Omental fat pad (tissue), 3 donors: ENCODE measurements at regions not wholly inside any gene's neighbourhood (a gene's known extent, or its start where the extent isn't known, plus 50 kb on each side); places are given as distances from the start of the nearest gene placed in this dataset.

Experiments
- ATAC-seq: fragments of 150-250 bp; one replicate; pipeline ENCODE4 v1.9.1; 2016; ENCODE audit warnings: mild to moderate bottlenecking, moderate library complexity; ENCODE audit not compliant: low FRiP score
- DNase-seq: peaks from one replicate; pipeline ENCODE4 v3.0.0-alpha.2; 2019; ENCODE audit warnings: low spot score
- TF ChIP-seq, protein P1 (sequence below), 3 donors: fragments of 450-650 bp; IDR thresholded peaks; one replicate each; pipeline ENCODE4 v1.5.1; 2016 to 2017; ENCODE audit warnings: antibody characterized with exemption in 3 of 3, mild to moderate bottlenecking in 3 of 3, moderate library complexity in 2 of 3

DNA sequence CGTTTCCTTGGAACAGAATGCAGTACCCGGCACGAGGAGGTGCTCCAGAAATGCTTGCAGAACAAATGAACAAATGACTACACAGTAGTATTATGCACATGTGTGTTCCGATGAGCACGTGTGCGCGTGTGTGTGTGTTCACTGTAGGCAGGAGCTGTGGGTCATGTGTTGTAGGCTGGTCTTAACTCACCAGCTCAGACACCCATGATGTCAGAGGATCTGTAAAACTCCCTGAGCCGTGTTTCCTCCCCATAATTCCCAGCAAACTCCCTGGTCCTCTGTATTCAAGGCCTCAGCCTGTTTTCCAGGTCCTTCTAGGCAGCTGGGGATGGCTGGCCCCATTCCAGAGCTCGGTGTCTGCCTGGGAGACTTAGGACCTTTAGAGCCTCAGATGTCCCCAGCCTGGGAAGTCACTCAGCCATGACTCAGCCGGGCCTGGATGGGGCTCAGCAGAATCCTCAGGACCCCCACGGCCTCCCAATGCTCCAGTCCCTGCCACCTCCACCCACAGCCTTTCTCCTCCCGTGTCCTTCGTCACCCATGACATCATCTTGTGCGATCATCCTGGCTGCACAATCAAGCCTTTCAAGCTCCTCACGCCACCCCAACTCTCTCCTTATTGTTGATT lies 475.0 kb upstream of the SULF2 start:
- ATAC-seq (no peak), DNase-seq (no peak)
- TF ChIP-seq, protein P1, sequence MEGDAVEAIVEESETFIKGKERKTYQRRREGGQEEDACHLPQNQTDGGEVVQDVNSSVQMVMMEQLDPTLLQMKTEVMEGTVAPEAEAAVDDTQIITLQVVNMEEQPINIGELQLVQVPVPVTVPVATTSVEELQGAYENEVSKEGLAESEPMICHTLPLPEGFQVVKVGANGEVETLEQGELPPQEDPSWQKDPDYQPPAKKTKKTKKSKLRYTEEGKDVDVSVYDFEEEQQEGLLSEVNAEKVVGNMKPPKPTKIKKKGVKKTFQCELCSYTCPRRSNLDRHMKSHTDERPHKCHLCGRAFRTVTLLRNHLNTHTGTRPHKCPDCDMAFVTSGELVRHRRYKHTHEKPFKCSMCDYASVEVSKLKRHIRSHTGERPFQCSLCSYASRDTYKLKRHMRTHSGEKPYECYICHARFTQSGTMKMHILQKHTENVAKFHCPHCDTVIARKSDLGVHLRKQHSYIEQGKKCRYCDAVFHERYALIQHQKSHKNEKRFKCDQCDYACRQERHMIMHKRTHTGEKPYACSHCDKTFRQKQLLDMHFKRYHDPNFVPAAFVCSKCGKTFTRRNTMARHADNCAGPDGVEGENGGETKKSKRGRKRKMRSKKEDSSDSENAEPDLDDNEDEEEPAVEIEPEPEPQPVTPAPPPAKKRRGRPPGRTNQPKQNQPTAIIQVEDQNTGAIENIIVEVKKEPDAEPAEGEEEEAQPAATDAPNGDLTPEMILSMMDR (IDR thresholded peaks at IDR 0.05), result no peak

DNA sequence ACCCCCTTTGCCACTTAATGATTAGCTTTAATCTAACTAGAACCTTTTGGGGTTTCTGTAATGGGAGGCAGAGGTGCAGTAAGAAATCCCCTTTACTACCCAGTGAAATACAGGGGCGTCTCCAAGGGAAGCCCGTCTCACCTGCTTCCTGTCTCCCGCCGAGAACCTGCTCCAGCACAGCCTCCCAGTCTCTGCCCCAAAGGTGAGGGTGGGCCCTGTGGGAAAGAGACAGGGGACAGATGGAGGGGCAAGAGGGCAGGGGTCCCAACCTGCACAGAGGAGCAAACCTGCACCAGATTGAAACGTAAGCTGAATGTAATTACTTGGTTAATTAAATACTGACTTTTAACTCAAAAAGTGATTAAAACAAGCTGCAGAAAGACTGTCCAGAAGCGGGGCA lies 474.2 kb upstream of the SULF2 start:
- DNase-seq (no peak), ATAC-seq (no peak)
- TF ChIP-seq, protein P1 (IDR thresholded peaks at IDR 0.05), result no peak

GRCh38 chr20:48257833-48258232 lies 472.6 kb upstream of the SULF2 start:
- DNase-seq (no peak), ATAC-seq (no peak)
- TF ChIP-seq, protein P1 (IDR thresholded peaks at IDR 0.05), result no peak

GRCh38 chr20:48247961-48248360 lies 462.7 kb upstream of the SULF2 start:
- TF ChIP-seq, protein P1 (IDR thresholded peaks at IDR 0.05), result no peak
- ATAC-seq (no peak), DNase-seq (no peak)

GRCh38 chr20:48246061-48246790 lies 460.9 kb upstream of the SULF2 start:
- DNase-seq (no peak), ATAC-seq (no peak)
- TF ChIP-seq, protein P1 (IDR thresholded peaks at IDR 0.05), result no peak

DNA sequence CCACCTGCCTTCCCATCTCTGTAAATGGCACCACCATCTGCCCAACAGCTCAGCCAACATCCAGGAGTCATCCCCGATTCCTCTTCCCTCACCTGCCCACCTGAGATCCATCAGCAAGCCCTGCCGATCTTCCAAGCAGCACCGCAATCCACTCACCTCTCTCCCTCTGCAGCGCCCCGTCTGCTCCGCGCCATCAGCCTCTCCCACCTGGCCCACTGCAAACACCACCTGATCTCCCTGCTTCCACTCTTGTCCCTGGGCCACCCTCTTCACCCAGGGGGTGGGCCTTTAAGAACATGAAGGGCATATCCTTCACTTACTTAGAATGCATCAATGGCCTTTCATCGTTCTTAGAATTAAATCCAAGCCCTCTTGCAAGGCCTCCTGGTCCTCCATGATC lies 457.3 kb upstream of the SULF2 start:
- TF ChIP-seq, protein P1 (IDR thresholded peaks at IDR 0.05), result no peak
- ATAC-seq (no peak), DNase-seq (no peak)

DNA sequence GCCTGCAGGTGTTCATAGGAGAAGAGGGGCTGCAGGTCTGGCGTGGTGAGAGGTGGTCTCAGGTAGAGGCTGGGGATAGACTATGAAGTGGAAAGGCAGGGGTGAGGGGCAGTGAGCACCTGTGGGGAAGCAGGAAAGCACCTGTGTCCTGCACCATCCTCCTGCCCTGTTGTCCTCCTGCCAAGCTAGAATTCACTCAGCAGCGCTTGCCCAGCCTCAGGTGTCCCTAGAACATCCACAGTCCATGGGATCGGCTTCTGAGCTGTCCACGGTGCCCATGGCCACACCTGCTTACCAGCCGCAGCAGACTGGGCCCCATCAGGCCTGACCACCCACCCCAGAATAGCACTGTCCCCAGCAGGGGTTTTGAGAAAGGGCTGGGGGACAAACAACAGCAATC lies 456.2 kb upstream of the SULF2 start:
- TF ChIP-seq, protein P1 (IDR thresholded peaks at IDR 0.05), result no peak
- DNase-seq, result no peak
- no peak for ATAC-seq
